SK-N-DZ (cell line): ENCODE measurements at regions not wholly inside any gene's neighbourhood (a gene's known extent, or its start where the extent isn't known, plus 50 kb on each side); places are given as distances from the start of the nearest gene placed in this dataset.
"Not testable (repeated sequence)": the region's sequence is repeated elsewhere in the genome, so short reads cannot be mapped to it uniquely, and the experiment has no call there.

Experiments
- DNase-seq: peaks from one replicate; pipeline ENCODE4 v3.0.0-alpha.2; 2015; ENCODE audit warnings: low spot score

DNA sequence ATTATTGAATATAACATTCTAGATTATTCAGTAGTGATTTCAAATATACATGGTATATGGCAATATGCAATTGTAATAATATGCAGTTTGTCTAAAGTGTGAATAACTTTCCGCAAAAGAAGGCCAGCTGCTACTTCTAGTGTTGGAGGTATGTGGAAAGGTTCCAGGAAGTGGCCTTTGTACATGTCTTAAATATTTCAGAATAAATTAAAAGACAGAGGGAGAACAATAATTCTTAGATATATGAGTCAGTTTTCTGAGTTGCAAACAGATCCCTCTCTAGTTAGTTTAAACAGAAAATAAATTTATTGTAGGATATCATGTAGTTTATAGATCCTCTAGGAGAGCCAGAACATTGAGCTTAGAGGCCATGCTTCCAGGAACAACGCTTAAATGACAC, 210.8 kb upstream of the ELL2 start:
- no peak for DNase-seq

DNA sequence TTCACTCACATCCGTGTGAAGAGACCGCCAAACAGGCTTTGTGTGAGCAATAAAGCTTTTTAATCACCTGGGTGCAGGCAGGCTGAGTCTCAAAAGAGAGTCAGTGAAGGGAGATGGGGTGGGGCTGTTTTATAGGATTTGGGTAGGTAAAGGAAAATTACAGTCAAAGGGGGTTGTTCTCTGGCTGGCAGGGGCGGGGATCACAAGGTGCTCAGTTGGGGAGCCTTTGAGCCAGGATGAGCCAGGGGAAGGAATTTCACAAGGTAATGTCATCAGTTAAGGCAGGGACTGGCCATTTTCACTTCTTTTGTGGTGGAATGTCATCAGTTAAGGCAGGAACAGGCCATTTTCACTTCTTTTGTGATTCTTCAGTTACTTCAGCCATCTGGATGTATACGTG, 210.3 kb upstream of the ELL2 start:
- not testable (repeated sequence) for DNase-seq

- not testable (repeated sequence) for DNase-seq
These were observed 209.0 kb upstream of the ELL2 start for GRCh38 chr5:96170481-96171125.

- DNase-seq = not testable (repeated sequence)
These were observed 207.2 kb upstream of the ELL2 start for GRCh38 chr5:96168833-96169232.

DNA sequence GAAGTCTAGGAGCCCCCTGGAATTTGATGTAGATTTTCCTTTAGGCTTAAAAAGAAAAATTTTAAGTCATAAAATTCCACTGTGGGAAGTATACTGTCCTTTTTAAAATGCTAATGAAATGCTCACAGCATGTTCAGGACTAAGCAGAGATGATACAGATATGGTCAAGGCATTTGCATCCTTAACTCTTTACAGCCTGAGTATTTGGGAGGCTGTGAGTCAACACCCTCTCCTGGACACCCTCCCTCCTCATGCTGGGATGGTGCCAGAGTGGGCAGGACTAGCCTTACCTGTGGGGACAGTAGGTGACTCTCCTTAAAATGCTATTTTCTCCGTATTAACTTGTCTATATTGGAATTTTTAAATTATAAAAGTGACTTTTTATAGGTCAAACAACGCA, 197.4 kb upstream of the ELL2 start:
- DNase-seq = no peak

- no peak for DNase-seq
These were observed 196.2 kb upstream of the ELL2 start for GRCh38 chr5:96157841-96158291.

- no peak for DNase-seq
These were observed 195.6 kb upstream of the ELL2 start for GRCh38 chr5:96157077-96157780.

DNA sequence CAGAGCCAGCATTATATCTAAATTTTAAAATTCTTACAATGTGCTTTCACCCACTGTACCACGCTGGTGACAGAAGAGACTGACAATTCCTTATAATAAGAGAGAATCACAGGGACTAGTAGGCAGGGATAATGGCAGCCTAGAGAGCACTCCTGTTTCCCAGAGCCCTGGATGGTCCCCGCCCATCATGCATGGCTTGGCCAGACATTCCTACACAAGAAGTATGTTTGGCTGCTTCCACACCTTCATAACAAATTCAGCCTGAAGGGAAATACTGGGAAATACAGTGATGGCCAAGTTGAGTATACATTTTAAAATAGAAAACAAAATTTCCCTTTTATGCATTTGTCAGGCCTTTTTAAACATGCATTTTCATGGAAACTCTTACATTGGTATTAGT, 193.5 kb upstream of the ELL2 start:
- no peak for DNase-seq

DNA sequence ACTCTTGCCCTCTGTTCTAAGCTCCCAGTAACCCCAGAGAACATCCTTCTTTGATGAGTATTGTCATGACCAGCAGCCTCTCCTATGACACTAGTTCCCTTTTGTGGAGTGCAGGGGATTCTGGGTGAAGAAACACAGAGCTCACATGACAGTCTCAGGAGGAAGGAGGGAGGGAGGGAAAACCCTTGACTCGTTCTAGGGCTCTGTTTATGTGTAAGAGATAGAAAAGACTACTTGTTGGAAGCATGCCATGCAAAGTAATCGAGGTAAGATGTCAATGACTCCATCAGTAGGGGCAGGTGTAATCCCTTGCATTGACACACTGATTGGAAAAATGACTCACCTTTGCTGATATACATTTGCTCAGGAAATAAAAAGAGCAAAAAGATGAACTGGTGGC, 190.2 kb upstream of the ELL2 start:
- no peak for DNase-seq

GRCh38 chr5:96150007-96150406, 188.4 kb upstream of the ELL2 start:
- no peak for DNase-seq

GRCh38 chr5:96149546-96149945, 187.9 kb upstream of the ELL2 start:
- DNase-seq = no peak

DNA sequence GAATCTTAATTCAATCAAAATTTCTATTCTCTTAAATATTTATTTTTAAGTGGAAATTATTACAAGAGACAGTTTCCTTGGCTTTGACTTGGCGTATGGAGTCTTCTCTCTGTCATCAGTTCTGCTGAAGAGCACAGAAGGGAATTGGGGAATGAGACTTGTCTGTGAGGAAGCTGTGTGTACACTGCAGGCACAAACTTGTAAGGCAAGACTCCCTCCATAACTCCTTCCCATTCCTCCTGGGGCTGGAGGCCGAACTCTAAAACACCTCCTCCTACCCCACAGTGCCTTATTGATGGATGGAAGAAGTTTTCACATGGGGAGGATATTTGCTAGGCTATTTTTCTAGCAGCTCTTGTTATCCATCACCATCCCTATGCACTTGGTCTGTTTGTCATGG, 187.4 kb upstream of the ELL2 start:
- DNase-seq = no peak

GRCh38 chr5:96148376-96148775, 186.7 kb upstream of the ELL2 start:
- DNase-seq = no peak

DNA sequence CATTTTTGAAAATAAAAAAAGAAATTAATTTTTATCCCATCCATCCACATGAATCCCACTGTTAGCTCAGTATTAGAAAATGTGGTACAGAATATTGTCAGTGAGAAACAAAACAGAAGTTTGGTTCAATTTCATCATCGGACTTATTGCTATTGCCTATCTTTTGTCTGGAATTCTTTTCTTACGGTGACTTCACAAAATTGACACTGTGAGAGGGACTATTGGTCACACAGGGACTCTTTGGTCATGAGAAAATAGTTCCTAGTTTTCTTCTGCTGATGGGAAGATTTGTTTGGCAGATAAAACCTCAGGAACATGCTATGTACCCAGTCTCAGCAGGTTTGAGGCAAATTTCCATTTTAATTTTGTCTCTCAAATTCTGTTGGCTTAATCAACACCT, 186.2 kb upstream of the ELL2 start:
- DNase-seq = no peak

DNA sequence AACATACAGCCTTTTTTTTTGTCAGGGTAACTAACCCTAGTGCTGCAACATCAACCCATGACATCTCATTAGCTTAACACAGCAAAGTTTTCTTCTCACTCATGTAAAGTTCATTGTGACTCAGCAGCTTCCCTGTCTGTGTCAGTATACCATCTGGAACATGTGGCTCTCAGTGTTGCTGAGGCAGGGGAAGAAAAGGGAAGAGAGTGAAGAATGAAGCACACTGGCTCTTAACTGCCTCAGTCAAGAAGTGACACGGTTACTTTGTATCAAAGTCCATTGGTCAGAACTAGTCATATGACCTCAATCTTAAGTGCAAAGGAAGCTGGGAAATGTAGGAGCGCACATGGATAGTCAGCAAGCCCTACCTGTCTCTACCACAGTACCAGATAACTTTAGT, 185.0 kb upstream of the ELL2 start:
- DNase-seq = peak; percentile 7

GRCh38 chr5:96144289-96144688, 182.6 kb upstream of the ELL2 start:
- DNase-seq = no peak

DNA sequence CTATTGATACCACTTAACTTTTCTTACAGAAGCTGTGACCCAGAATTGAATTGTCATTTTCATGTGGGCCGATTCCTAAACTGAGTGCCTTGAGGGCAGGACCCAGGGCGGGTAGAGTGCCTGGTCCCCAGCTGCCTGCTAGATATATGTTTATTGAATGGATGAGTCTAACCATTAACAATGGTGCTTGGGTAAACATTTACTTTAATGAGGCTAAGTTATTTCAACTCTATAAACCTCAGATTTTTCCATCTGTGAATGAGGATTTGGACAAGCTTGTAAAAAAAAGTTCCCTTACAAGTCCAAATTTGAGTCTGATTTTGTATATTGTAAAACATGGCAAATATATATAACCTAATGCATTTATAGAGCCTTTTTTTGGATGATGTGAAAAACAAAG, 181.8 kb upstream of the ELL2 start:
- no peak for DNase-seq

DNA sequence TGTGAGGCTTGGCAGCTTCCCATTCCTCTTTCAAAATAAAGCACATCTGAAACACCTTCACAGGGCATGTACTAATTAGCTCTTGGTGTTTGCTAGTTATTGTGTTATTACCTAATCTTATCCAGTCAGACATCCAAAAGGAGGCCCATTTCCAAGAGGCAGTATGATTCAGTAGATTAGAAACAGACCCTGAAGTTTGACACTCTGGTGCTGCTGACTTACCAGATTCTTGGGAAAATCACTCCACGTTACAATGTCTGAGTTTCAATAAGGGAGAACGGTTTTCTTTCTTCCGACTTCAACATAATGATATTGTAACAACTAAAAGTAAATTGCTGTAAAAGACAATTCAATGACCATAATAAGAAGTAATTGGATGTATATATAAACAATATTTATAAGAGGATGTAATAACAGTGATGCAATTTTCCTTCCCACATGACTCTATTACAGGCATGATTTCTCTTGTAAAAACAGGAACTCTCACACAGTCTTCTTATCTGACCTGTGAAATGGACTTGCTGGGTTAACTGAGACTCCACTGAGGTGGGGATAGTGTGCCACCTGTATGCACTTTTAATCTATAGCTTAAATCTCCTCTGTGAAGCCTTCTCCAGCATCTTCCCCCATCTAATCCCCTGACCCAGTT, 181.3 kb upstream of the ELL2 start:
- DNase-seq = no peak

GRCh38 chr5:96142184-96142781, 180.6 kb upstream of the ELL2 start:
- no peak for DNase-seq

DNA sequence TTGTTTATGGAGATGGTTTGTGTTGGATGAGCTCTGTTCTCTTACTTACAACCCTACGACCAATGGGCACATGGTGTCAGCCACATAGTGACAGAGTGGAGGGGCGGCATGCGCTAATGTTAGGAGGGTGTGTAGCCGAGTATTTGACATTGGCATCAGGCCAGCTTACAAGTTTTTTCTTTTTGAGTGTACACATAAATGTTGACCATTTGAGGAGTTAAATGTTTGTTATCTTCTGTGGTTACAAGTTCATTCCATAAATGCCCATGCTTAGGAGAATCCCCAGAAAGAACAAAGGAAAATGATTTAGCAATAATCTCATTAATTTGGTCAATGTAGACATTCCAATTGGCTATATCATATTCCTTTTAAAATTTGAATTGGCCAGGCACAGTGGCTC, 180.1 kb upstream of the ELL2 start:
- DNase-seq = no peak

GRCh38 chr5:96140496-96140895, 178.8 kb upstream of the ELL2 start:
- DNase-seq = no peak

DNA sequence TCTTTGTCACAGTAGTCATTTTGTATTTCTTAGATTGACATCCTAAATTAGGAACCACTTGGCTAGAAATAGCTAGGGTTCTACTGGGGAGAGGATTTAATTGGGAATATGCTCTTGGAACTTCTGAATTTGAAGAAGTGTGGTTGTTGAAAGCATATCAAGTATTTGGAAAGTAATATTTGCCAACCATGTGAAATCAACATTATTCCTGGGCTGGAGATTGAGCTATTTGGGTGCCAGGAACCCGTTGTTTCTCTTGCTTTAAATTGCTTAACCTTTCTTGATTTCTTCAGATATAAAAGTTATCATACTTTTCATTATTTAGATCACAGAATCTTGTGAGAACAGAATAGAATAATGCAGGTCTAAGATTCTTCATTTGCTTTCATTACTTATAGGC, 178.4 kb upstream of the ELL2 start:
- no peak for DNase-seq

DNA sequence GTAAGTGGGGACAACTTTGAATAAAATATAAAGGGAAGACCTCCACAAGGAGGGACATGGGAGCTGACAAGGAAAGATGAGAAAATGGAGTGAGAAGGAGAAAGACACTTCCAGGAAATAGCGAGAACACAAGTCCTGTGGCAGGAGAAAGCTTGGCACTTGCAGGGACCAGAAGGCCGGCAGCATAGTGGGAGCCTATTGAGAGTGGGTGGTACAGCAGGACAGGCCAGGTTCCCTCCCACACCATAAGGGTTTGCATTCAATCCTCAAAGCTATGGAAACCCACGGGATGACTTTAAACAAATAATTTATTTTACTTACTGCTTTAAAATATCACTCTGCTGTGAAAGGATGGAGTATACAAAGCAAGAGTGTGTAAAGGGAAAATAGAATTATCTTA, 173.2 kb upstream of the ELL2 start:
- DNase-seq = no peak
